Activated CD4-positive, alpha-beta memory T cell treated with anti-CD3 and anti-CD28 coated beads for 36 hours (primary cell): ENCODE measurements at regions not wholly inside any gene's neighbourhood (a gene's known extent, or its start where the extent isn't known, plus 50 kb on each side); places are given as distances from the start of the nearest gene placed in this dataset.
"Not testable (repeated sequence)": the region's sequence is repeated elsewhere in the genome, so short reads cannot be mapped to it uniquely, and the experiment has no call there.

Experiments used
- CTCF ChIA-PET: fragments of 350-600 bp; sonication (Branson Sonifier 250); formaldehyde crosslinking; loops from one replicate; lab custom pipeline; 2021; ENCODE audit warnings: antibody characterized with exemption, inconsistent platforms; lab: Charles Lee
- POLR2A ChIA-PET: fragments of 350-600 bp; sonication (Branson Sonifier 250); formaldehyde crosslinking; loops from one replicate; lab custom pipeline; 2021; ENCODE audit warnings: antibody characterized with exemption; lab: Charles Lee
- DNase-seq: peaks from one replicate; pipeline ENCODE4 v3.0.0-alpha.2; 2020
- H3K27ac Mint-ChIP-seq: one replicate; pipeline ENCODE4 v1.8.0; 2021; ENCODE audit warnings: mixed read lengths
- H3K27me3 Mint-ChIP-seq: one replicate; pipeline ENCODE4 v1.8.0; 2021; ENCODE audit warnings: mixed read lengths
- H3K36me3 Mint-ChIP-seq: one replicate; pipeline ENCODE4 v1.8.0; 2021; ENCODE audit warnings: mixed read lengths
- H3K4me1 Mint-ChIP-seq: one replicate; pipeline ENCODE4 v1.8.0; 2021; ENCODE audit warnings: low read depth, mixed read lengths
- H3K4me3 Mint-ChIP-seq: one replicate; pipeline ENCODE4 v1.8.0; 2021; ENCODE audit warnings: mild to moderate bottlenecking, mixed read lengths
- H3K9me3 Mint-ChIP-seq: one replicate; pipeline ENCODE4 v1.8.0; 2021; ENCODE audit warnings: mixed read lengths
- intact Hi-C: fragments of 100-400 bp; cut with micrococcal nuclease; formaldehyde crosslinking; loops from one replicate; pipeline ENCODE4 v1.15.1; 2023

- DNase-seq, H3K27ac Mint-ChIP-seq, CTCF ChIA-PET: not testable (repeated sequence)
These were observed 543.5 kb upstream of the FAM98A start for GRCh38 chr2:34142531-34143008.

GRCh38 chr2:34133065-34133464 lies 534.0 kb upstream of the FAM98A start:
- intact Hi-C loops, DNase-seq, H3K4me3 Mint-ChIP-seq, H3K27me3 Mint-ChIP-seq, H3K36me3 Mint-ChIP-seq, H3K27ac Mint-ChIP-seq, POLR2A ChIA-PET, CTCF ChIA-PET, H3K4me1 Mint-ChIP-seq, H3K9me3 Mint-ChIP-seq: not testable (repeated sequence)

More at GRCh38 chr2:34142531-34143008, 543.5 kb upstream of the FAM98A start:
- H3K9me3 Mint-ChIP-seq, intact Hi-C loops, H3K27me3 Mint-ChIP-seq, H3K4me1 Mint-ChIP-seq, H3K4me3 Mint-ChIP-seq, H3K36me3 Mint-ChIP-seq, POLR2A ChIA-PET: not testable (repeated sequence)

DNA sequence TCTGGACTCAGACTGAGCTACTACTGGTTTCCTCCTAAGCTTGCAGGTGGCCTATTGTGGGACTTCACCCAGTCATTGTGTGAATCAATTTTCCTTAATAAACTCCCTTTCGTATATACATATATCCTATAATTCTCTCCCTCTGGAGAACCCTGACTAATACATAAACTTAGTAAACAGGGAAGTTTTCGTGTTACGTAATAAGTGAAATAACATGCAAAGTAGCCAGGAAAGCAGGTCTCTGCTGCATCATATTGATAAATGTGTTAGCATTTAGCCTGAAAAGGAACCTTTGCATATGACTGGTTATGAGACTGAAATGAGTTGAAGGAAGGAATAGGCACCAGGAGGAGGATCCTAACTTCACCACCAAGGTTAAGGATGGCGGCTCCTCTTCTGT lies 527.2 kb upstream of the FAM98A start:
- ChIA-PET POLR2A (no interaction called here), CTCF (no interaction called here)
- no peak overlapping the region for H3K27ac Mint-ChIP-seq
- no peaks in the 10 kb centered on the region for H3K4me1 Mint-ChIP-seq
- no peaks in the 10 kb centered on the region for H3K36me3 Mint-ChIP-seq
- H3K9me3 Mint-ChIP-seq: peaks cover 3% of the 10 kb centered on the region
- H3K27me3 Mint-ChIP-seq: no peaks in the 10 kb centered on the region
- H3K4me3 Mint-ChIP-seq: no peak overlapping the region
- intact Hi-C loops: no loop called here
- no peak for DNase-seq

DNA sequence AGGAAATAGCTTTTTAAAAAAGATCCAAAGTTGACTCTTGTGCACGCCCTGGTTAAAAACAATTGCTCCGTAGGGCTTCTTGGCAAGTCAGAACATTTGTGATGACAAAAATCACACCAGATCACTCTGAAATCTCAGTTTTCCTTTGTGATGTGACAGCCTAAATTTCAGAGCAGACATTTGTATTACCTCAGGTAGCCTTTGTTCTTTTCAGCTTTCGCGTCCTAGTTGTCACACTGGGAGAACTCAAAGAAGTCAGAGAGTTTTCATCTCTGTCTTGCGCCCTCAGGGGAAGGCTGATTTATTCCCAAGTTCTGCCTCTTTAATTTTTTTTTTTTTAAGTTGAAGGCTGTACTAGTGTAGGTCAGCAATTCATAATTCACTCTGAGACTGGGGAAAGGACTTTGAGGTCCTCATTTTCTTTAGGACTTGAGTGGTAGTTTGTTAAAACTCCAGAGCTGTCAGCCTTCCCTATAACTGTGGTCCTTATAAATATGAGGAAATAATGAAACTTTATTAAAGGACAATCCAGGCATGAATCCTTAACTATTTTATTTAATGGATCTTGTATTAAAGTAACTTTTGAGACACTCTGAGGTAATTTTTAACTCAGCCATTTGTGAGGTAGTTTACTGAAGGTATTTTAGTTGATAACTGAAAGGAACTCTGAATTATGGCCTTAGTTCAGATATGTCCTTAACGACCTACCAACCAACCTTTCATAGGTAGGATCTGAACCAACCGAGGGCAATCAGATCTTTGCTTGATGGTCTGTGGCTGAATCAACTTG lies 525.1 kb upstream of the FAM98A start:
- POLR2A ChIA-PET: no interaction called here
- H3K36me3 Mint-ChIP-seq: no peaks in the 10 kb centered on the region
- no peaks in the 10 kb centered on the region for H3K27me3 Mint-ChIP-seq
- no peak overlapping the region for H3K4me3 Mint-ChIP-seq
- no peak for DNase-seq
- H3K4me1 Mint-ChIP-seq: no peaks in the 10 kb centered on the region
- intact Hi-C loops: no loop called here
- CTCF ChIA-PET: no interaction called here
- H3K27ac Mint-ChIP-seq: no peak overlapping the region
- peaks cover 3% of the 10 kb centered on the region for H3K9me3 Mint-ChIP-seq

GRCh38 chr2:34121076-34121475 lies 522.0 kb upstream of the FAM98A start:
- ChIA-PET CTCF (no interaction called here), POLR2A (no interaction called here)
- peaks cover 5% of the 10 kb centered on the region for H3K27me3 Mint-ChIP-seq
- H3K4me3 Mint-ChIP-seq: no peak overlapping the region
- H3K36me3 Mint-ChIP-seq: no peaks in the 10 kb centered on the region
- no peaks in the 10 kb centered on the region for H3K4me1 Mint-ChIP-seq
- DNase-seq: no peak
- H3K9me3 Mint-ChIP-seq: peaks cover 3% of the 10 kb centered on the region
- intact Hi-C loops: no loop called here
- H3K27ac Mint-ChIP-seq: no peak overlapping the region

- ChIA-PET CTCF (no interaction called here), POLR2A (no interaction called here)
- Mint-ChIP-seq H3K4me1 (no peaks in the 10 kb centered on the region), H3K9me3 (no peaks in the 10 kb centered on the region), H3K36me3 (no peaks in the 10 kb centered on the region), H3K27me3 (peaks cover 5% of the 10 kb centered on the region), H3K4me3 (no peak overlapping the region), H3K27ac (no peak overlapping the region)
- intact Hi-C loops: no loop called here
- no peak for DNase-seq
These were observed 516.0 kb upstream of the FAM98A start for GRCh38 chr2:34115076-34115475.

DNA sequence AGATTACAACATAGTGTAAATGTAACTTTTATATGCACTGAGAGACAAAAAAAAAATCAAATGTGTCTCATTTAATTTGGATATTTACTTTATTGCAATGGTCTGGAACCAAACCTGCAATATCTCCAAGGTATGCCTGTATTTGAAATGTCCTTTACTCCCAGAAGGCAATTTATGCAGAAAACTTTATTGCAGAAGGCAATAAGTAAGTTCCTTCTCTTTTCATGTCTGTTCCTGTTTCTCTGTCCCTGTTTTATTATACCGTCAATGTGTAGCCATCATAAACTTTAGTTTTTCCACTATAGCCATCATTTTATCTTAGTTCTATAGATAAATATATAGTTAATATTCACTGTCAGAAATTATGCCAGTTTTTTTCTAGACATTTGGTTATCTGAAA lies 513.1 kb upstream of the FAM98A start:
- POLR2A ChIA-PET: no interaction called here
- Mint-ChIP-seq H3K27me3 (peaks cover 2% of the 10 kb centered on the region), H3K9me3 (no peaks in the 10 kb centered on the region), H3K27ac (no peak overlapping the region), H3K36me3 (no peaks in the 10 kb centered on the region), H3K4me1 (no peaks in the 10 kb centered on the region), H3K4me3 (no peak overlapping the region)
- DNase-seq: no peak
- CTCF ChIA-PET: no interaction called here
- intact Hi-C loops: no loop called here

DNA sequence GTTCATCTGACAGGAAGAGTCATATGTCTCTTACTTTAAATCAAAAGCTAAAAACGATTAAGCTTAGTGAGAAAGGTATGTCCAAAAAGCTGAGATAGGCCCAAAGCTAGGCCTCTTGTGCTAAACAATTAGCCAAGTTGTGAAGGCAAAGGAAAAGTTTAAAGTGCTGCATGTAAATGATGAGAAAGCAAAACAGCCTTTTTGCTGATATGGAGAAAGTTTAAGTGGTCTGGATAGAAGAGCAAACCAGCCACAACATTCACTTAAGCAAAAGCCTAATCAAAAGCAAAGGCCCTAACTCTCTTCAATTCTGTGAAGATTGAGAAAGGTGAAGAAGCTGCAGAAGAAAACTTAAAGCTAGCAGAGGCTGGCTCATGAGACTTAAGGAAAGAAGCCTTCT lies 511.3 kb upstream of the FAM98A start:
- H3K27ac Mint-ChIP-seq: no peak overlapping the region
- H3K4me3 Mint-ChIP-seq: no peak overlapping the region
- H3K4me1 Mint-ChIP-seq: no peaks in the 10 kb centered on the region
- POLR2A ChIA-PET: no interaction called here
- H3K27me3 Mint-ChIP-seq: peaks cover 3% of the 10 kb centered on the region
- H3K9me3 Mint-ChIP-seq: no peaks in the 10 kb centered on the region
- CTCF ChIA-PET: interaction anchor here (1.2 kb wide), 1 partner anchor 14 kb away, joined by 4 read pairs; no protein-coding TSS in a partner anchor
- H3K36me3 Mint-ChIP-seq: no peaks in the 10 kb centered on the region
- no peak for DNase-seq
- intact Hi-C loops: no loop called here

DNA sequence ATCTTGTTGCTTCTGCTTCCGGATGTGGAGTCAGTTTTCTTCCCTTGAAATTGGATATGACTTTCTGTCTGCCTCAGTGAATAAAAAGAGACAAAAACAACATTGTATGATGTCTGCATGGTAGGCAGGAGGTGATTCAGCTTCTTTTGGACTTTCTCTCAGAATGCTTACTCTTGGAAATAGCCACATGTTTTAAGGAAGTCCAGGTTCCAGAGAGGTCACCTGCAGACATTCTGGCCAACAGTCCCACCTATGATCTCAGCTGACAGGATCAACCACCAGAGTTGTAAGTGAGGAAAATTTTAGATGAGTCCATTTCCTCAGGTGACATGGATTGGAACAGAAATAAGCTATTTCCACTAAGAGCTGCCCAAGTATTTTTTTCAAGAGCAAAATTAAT lies 508.7 kb upstream of the FAM98A start:
- H3K4me1 Mint-ChIP-seq: no peaks in the 10 kb centered on the region
- H3K27ac Mint-ChIP-seq: no peak overlapping the region
- ChIA-PET POLR2A (no interaction called here), CTCF (no interaction called here)
- no peak overlapping the region for H3K4me3 Mint-ChIP-seq
- intact Hi-C loops: no loop called here
- H3K36me3 Mint-ChIP-seq: no peaks in the 10 kb centered on the region
- peaks cover 3% of the 10 kb centered on the region for H3K27me3 Mint-ChIP-seq
- DNase-seq: no peak
- H3K9me3 Mint-ChIP-seq: no peaks in the 10 kb centered on the region

GRCh38 chr2:34105006-34105767 lies 506.1 kb upstream of the FAM98A start:
- ChIA-PET POLR2A (no interaction called here), CTCF (interaction anchor here (0.9 kb wide), 1 partner anchor 1305 kb away, joined by 3 read pairs; no protein-coding TSS in a partner anchor)
- Mint-ChIP-seq H3K4me1 (no peaks in the 10 kb centered on the region), H3K36me3 (no peaks in the 10 kb centered on the region), H3K27ac (no peak overlapping the region), H3K27me3 (peaks cover 3% of the 10 kb centered on the region), H3K4me3 (no peak overlapping the region), H3K9me3 (no peaks in the 10 kb centered on the region)
- intact Hi-C loops: no loop called here
- no peak for DNase-seq

DNA sequence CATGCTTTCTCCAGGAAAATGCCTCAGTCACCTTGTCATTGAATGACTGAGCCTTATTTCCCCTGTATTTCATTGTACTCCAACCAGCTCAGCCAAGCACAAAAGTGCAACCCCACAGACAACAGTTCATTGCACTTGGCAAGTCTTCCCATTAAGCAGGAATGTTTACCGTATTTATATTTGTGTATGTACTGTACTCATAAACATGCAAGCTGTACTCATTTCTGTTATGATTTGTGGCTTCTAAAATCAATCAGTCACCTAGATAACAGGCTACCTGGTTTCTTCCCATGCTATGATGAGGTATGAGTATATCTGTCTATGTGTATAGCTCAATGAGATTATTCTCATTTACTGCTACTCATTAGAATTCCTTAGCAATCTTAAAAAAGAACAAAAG lies 505.5 kb upstream of the FAM98A start:
- CTCF ChIA-PET: no interaction called here

DNA sequence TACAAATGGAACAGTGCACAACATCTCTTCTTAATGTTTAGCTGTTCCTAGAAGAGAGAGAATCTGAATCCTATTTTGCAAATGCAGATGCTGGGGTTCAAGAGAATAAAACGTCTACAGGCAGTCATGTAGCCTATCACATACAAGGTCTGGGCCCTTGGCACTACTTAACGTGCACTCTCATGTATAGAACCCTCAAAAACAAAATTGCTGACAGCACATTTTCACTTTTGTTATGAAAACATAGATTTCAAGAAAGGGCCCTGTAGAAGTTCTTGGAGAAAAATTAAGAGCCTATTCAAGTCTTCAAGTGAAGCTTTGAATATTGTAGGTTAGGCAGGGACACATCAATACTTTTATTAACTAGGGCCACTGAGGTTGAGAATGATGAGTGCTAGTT lies 504.3 kb upstream of the FAM98A start:
- no peak for DNase-seq
- Mint-ChIP-seq H3K4me3 (no peak overlapping the region), H3K36me3 (no peaks in the 10 kb centered on the region), H3K4me1 (no peaks in the 10 kb centered on the region), H3K27me3 (peaks cover 3% of the 10 kb centered on the region), H3K27ac (no peak overlapping the region), H3K9me3 (no peaks in the 10 kb centered on the region)
- intact Hi-C loops: no loop called here
- CTCF ChIA-PET: no interaction called here
- POLR2A ChIA-PET: no interaction called here

More for the DNA sequence above, 505.5 kb upstream of the FAM98A start:
- Mint-ChIP-seq H3K4me3 (no peak overlapping the region), H3K4me1 (no peaks in the 10 kb centered on the region), H3K9me3 (no peaks in the 10 kb centered on the region), H3K27me3 (peaks cover 3% of the 10 kb centered on the region), H3K27ac (no peak overlapping the region), H3K36me3 (no peaks in the 10 kb centered on the region)
- POLR2A ChIA-PET: no interaction called here
- intact Hi-C loops: no loop called here
- no peak for DNase-seq
